Retinal pigment epithelial cell (primary cell): ENCODE measurements at regions not wholly inside any gene's neighbourhood (a gene's known extent, or its start where the extent isn't known, plus 50 kb on each side); places are given as distances from the start of the nearest gene placed in this dataset.

ENCODE experiments used
- DNase-seq: peaks from one replicate; pipeline ENCODE4 v3.0.0-alpha.2; 2010; ENCODE audit warnings: low read depth
- H3K4me3 ChIP-seq: 2 replicates; pipeline ENCODE4 v1.5.1; 2011; ENCODE audit warnings: mild to moderate bottlenecking, low read length, control low read depth, moderate library complexity
- TF ChIP-seq, protein P1 (sequence below): conservative IDR thresholded peaks from 2 replicates; pipeline ENCODE4 v1.5.1; 2011; ENCODE audit warnings: low read depth, low read length, control low read depth, inconsistent platforms

GRCh38 chr12:126182619-126183236 lies 1117.5 kb downstream of the AACS start:
- no peak overlapping the region for H3K4me3 ChIP-seq
- TF ChIP-seq, protein P1, sequence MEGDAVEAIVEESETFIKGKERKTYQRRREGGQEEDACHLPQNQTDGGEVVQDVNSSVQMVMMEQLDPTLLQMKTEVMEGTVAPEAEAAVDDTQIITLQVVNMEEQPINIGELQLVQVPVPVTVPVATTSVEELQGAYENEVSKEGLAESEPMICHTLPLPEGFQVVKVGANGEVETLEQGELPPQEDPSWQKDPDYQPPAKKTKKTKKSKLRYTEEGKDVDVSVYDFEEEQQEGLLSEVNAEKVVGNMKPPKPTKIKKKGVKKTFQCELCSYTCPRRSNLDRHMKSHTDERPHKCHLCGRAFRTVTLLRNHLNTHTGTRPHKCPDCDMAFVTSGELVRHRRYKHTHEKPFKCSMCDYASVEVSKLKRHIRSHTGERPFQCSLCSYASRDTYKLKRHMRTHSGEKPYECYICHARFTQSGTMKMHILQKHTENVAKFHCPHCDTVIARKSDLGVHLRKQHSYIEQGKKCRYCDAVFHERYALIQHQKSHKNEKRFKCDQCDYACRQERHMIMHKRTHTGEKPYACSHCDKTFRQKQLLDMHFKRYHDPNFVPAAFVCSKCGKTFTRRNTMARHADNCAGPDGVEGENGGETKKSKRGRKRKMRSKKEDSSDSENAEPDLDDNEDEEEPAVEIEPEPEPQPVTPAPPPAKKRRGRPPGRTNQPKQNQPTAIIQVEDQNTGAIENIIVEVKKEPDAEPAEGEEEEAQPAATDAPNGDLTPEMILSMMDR, result no peak
- no peak for DNase-seq

DNA sequence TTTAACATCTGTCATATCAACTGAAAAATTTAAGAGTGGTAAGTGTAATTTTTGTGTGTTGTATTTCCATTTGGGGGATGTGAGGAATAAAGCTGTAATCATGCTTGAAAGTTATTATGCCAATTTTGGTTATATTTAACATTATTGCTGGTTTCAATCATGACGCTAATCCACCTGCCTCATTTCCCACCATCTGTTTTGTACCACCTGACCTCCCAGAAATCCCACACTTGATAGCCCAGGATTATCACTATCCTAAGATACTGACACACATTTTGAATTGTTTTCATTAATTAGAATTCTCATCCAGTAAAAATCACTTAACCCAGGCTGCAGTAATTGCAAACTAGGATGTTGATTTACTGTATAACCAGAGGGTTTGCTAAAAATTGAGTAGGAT lies 1119.8 kb downstream of the AACS start:
- no peak for DNase-seq
- TF ChIP-seq, protein P1, result no peak
- no peak overlapping the region for H3K4me3 ChIP-seq

DNA sequence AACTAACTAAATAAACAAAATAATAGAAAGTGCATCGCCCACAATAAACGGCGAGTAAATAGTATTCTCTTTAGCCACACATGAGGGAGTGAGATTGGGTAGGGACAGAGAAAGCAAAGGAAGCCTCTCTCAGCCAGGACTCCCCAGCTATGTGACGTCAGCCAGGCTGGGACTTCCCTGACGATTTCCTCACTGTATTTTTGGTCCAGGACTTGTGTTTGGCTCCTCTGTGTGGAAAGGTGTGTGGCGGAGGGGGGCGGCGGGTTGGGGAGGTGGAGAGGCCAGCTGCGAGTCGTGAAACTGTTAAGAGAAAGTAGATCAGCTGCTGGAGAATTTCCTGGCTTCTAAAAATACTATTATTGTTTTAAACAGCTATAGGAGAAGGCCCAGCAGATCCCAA lies 1124.6 kb downstream of the AACS start:
- no peak for DNase-seq
- TF ChIP-seq, protein P1, result no peak
- no peak overlapping the region for H3K4me3 ChIP-seq

GRCh38 chr12:126191031-126191891 lies 1126.0 kb downstream of the AACS start:
- TF ChIP-seq, protein P1, result no peak
- DNase-seq, result no peak
- no peak overlapping the region for H3K4me3 ChIP-seq

DNA sequence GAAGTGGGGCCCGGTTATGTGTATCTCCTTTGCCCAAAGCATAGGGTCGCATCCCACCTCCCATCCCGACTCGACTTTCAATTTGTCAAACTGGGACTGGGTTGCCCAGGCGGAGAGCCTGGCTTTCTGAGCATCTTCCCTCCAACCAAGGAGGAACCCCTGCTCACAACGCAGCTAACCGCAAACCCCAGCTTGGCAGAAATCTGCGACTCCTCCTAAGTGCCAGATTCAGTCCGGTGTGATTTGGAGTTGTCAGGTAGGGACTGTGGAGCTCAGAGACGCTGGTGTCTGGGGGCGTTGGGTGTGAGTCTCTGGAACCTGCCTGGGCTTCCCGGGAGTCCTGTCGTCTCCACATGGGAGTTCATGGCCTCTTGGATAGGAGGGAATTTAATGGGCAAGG lies 1126.7 kb downstream of the AACS start:
- TF ChIP-seq, protein P1, result no peak
- no peak overlapping the region for H3K4me3 ChIP-seq
- DNase-seq, result no peak

GRCh38 chr12:126193190-126193589 lies 1128.0 kb downstream of the AACS start:
- DNase-seq, result no peak
- TF ChIP-seq, protein P1, result no peak
- H3K4me3 ChIP-seq, result no peak overlapping the region

GRCh38 chr12:126196263-126196662 lies 1131.0 kb downstream of the AACS start:
- no peak for DNase-seq
- H3K4me3 ChIP-seq, result no peak overlapping the region
- TF ChIP-seq, protein P1, result no peak
